UCSD-AML1 (cell line): ENCODE measurements at regions not wholly inside any gene's neighbourhood (a gene's known extent, or its start where the extent isn't known, plus 50 kb on each side); places are given as distances from the start of the nearest gene placed in this dataset.

ENCODE experiments used
- DNase-seq: peaks from one replicate; lab custom pipeline; 2025; ENCODE audit not compliant: unreplicated experiment; lab: John Stamatoyannopoulos, UW

DNA sequence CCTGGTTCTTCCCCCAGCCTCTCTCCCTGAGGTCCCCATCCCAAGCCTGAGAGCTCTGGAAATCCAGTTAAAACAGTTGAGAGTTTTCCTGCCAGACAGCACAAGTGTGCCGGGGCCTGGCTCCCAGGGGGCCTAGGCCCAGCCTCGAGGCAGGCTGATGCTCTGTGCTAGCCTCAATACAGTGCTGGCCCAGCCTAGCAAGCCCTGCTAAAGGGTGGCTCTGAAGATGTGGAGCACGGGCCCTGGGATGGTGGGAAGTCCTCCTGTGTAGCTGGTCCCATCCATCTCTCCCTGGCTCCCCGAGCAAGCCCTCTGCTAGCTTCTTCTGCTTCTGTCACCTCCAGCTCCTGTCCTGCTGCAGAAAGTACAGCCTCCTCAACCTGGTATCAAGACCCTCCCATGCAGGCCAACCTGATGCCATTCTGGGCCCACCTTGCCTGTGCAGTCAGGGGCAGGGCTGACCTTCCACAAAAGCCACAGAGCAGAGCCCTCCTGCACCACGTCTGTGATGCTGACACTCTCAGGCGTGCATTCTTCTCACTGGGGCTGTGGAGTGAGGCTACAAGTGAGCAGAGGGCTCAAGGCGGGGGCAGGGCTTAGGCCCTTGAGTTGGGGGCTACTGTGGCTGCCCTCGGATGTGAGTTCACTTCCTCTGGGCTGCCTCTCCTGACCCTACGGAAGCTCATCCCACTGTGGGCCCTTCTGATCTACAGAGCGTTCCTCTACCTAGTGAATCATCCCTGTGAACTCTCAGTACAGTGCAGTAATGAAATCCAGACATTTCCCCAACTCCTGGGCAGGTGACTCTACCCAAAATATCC lies 60.1 kb upstream of the LAPTM4A start:
- peak; percentile 22 for DNase-seq

DNA sequence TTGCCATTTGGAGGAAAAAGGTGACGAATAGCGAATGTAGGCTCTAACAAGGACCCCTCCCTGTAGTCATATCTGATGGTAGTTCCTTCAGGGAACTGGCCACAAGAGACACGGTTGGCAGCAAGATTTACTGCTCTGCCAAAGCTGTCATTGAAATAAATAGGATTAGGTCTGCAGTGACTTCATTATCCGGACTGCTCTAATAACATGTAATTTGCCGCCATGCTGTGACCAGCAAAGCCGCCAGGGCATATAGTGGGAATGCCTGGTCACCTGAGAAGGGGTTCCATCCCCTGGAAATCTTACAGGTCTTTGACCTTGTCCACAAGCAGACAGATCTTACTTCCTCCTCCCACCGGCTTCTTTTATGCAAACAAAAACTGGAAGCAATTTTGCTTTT lies 59.4 kb upstream of the LAPTM4A start:
- no peak for DNase-seq

DNA sequence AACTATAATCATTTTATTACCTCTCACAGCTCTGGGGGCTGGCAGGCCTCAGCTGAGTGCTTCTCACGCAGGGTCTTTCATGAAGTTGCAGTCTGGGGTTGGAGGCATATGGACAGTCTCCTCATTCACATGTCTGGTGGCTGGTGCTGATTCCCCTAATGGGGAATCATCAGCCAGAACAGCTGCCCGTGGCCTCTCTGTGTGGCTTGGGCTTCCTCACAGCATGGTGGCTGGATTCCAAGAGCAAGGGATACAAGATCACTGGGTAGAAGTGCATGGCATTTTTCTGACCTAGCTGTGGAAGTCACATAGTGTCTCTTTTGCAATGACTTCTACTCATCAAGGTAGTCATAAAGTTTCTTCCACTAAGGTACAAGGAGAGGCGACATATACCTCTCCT lies 59.0 kb upstream of the LAPTM4A start:
- DNase-seq, result no peak

DNA sequence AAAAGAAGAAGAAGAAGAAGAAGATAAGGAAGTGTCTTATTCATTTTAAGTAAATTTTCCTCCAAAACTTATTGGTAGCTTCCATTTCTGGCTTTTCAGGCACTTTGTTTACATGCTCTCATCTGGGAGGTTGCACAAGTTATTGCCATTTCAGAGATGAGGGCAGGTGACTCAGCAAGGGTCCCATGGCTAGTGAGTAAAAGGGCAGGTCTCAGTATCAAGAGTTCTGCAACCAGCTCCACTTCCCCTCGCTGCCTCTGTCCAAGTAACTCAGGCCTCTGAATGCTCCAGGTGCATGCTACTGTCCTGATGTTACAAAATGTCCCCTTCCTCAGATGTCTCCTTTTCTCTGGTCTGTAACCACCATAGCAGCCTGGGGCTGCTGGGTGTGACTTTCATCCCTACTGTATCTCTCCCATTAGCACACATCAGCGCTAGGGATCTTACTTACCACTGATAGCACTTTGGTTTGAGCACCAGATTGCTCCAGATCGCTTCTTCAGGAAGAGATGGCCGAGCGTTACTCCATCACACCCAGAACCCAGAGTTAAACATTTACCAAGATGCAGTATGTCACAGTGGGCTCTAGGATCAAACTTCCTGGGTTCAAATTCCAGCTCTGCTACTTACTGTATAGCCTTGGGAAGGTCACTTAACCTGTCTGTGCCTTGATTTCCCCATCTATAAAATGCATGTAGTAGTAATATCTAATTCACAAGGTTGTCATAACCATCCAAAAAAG lies 57.4 kb upstream of the LAPTM4A start:
- no peak for DNase-seq

DNA sequence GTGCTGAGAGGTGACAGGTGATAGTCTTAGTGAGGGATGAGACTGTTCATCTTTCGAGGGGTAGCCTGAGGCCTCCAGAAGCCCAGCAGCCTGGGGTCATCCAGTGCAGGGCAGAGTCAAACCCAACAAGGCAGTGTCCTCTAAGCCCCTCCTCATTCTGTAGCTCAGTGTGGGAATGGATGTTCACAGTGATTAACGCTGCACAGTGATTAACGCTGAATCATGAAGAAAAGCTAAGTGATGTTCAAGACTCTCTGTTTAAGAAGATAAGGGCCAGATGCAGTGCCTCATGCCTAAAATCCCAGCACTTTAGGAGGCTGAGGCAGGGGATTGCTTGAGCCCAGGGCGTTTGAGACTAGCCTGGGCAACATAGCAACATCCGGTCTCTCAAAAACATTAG lies 56.3 kb upstream of the LAPTM4A start:
- DNase-seq, result no peak

DNA sequence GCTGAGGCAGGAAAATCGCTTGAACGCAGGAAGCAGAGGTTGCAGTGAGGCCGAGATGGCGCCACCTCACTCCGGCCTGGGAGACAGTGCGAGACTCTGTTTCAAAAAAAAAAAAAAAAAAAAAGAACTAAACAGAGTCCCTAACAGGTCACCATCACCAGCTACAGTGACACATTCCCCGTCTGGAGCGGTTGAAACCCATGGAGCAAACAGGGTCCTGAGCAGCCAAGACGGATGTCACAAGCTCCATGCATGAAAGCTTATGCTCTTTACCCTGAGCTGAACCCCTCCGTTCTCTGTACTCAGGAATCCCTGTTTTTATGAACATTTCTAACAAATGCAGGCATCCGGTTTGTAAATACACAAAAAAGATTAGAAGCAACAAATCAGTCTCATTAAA lies 55.9 kb upstream of the LAPTM4A start:
- no peak for DNase-seq

DNA sequence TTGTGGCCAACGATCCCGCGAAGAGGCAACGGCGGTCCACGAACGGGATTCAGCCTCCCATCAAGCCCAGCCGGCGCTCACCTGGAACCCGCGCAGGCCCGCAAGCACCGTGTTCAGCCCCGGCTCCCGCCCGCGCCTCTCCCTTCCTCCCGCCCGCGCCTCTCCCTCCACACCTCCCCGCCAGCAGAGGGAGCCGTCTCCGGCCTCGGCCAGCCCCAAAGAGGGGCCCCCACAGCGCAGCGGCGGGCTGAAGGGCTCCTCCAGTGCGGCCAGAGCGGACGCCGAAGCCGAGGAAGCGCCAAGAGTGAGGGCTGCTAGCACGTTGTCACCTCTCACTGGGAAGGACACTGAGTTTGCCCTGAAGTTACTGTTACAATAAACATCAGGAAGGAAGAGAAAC lies 55.3 kb upstream of the LAPTM4A start:
- DNase-seq, result no peak

DNA sequence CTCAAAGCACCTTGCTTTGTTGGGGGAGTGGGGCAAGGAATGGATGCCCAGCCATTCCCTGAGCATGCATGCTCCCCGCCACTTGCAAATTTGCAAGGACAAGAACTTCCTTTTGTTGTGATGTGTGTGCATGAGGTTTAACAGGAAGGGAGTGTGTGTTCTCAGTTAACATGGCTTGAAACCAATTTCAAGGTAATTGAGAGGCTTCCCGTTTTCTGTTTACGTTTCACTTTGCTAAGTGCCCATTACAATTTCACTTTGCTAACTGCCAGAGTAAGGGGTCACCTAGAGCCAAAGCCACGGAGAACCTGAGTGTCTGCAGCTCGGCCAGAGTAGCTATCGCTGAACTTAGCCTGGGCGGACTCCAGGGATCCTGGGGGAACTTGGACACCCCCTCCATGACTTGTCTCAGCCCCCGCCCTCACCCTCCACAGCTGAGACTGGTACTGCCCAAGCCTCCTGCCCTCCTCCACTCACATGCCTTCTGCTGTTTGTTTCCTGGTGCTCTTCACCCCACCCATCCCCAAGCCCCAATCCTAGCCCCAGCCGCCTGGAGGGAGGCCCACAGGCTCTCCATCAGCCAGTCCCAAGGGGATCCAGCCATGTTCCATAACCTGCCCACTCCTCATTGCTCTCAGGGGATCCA lies 53.6 kb upstream of the LAPTM4A start:
- DNase-seq, result no peak

DNA sequence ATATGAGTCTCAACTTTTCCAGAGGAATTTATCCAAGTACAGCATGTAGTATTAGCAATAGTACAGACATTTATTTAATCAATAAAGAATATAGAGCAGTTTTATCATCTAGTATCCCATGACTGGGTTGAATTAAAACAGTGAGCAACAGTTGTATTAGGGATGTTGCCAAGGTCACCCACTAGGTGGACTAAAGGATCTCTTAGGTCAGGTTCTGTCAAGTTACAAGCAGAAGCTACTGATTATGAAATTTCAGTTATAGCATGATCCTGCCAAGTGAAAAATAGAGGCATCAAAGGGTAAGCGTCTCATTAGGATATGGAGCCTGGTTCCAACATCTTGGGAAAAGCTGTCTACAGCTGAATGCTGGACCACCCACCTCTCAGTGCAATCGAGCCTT lies 52.1 kb upstream of the LAPTM4A start:
- DNase-seq, result no peak
